ENCODE measurements at regions not wholly inside any gene's neighbourhood (a gene's known extent, or its start where the extent isn't known, plus 50 kb on each side); places are given as distances from the start of the nearest gene placed in this dataset.

DNA sequence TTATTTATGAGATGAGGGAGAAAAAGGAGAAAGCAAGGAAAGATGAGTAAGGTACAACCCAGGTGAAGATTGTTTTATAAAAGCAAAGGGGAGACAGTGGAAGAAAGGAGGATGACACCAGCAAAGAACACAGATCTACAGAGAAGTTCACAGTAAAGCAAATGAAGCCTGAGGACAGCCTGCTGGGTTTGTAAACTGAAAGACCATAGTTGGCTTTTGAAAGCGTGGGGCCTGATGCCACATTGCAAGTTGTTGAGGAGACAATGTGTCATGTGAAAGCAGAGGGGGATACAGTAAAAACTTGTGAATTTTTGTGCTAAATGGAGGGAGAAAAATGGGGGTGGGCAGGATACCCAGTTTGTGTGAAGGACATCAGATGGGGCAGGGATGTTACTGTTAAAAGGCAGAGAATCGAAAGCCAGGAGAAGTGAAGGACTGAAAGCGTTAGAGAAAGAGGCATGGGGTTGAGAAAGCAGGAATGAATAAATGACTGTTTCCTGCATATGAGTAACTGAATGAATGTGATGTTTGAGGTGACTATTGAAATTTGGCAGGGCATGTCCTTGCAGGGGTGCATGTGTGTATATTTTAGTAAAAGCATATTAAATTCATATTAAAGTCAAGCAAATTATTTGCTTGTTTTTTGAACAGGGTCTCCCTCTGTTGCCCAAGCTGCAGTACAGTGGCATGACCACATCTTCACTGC is 69.6 kb downstream of the SPRY1 start:
- TF ChIP-seq, protein P1, sequence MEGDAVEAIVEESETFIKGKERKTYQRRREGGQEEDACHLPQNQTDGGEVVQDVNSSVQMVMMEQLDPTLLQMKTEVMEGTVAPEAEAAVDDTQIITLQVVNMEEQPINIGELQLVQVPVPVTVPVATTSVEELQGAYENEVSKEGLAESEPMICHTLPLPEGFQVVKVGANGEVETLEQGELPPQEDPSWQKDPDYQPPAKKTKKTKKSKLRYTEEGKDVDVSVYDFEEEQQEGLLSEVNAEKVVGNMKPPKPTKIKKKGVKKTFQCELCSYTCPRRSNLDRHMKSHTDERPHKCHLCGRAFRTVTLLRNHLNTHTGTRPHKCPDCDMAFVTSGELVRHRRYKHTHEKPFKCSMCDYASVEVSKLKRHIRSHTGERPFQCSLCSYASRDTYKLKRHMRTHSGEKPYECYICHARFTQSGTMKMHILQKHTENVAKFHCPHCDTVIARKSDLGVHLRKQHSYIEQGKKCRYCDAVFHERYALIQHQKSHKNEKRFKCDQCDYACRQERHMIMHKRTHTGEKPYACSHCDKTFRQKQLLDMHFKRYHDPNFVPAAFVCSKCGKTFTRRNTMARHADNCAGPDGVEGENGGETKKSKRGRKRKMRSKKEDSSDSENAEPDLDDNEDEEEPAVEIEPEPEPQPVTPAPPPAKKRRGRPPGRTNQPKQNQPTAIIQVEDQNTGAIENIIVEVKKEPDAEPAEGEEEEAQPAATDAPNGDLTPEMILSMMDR (conservative IDR thresholded peaks at IDR 0.05 in 1 of 2, IDR thresholded peaks at IDR 0.05 in 1 of 2; ENCODE audit: extremely low read depth in 1 of 2, insufficient read depth in 1 of 2, low read depth in 1 of 2, low read length in 2 of 2): no peak
- TF ChIP-seq EZH2 (IDR thresholded peaks at IDR 0.05; ENCODE audit: borderline replicate concordance, low read length): no peak
